SK-N-SH (cell line): ENCODE measurements at regions not wholly inside any gene's neighbourhood (a gene's known extent, or its start where the extent isn't known, plus 50 kb on each side); places are given as distances from the start of the nearest gene placed in this dataset.

ENCODE experiments used
- CTCF ChIP-seq: fragments of 200-600 bp; sonication (generic); IDR thresholded peaks from 2 replicates; pipeline ENCODE4 v1.6.1; 2017; ENCODE audit warnings: antibody characterized with exemption, mild to moderate bottlenecking, moderate library complexity
- EP300 ChIP-seq, 2 experiments: IDR thresholded peaks; 2 replicates each; pipeline versions ENCODE4 v1.4.0 to v1.6.1; 2012; ENCODE audit warnings: borderline replicate concordance in 1 of 2, low read depth in 1 of 2, low read length in 1 of 2
- FOXJ3 ChIP-seq: sonication (generic); formaldehyde crosslinking; IDR thresholded peaks from 2 replicates; pipeline ENCODE4 v1.5.1; 2020; ENCODE audit warnings: mild to moderate bottlenecking, missing genetic modification reagents
- MAX ChIP-seq: IDR thresholded peaks from 2 replicates; pipeline ENCODE4 v1.4.0; 2012; ENCODE audit warnings: low read depth
- POLR2AphosphoS5 ChIP-seq: IDR thresholded peaks from 2 replicates; pipeline ENCODE4 v1.6.1; 2012; ENCODE audit warnings: low read depth, low read length
- REST ChIP-seq: IDR thresholded peaks from 2 replicates; pipeline ENCODE4 v1.6.1; 2012; ENCODE audit warnings: mild to moderate bottlenecking, low read depth, low read length, moderate library complexity
- RXRA ChIP-seq: IDR thresholded peaks from 2 replicates; pipeline ENCODE4 v1.4.0; 2012; ENCODE audit warnings: low read depth, mild to moderate bottlenecking, borderline replicate concordance
- TCF12 ChIP-seq: IDR thresholded peaks from 2 replicates; pipeline ENCODE4 v1.4.0; 2012
- USF1 ChIP-seq: IDR thresholded peaks from 2 replicates; pipeline ENCODE4 v1.4.0; 2012; ENCODE audit warnings: low read depth, borderline replicate concordance
- YY1 ChIP-seq: IDR thresholded peaks from 2 replicates; pipeline ENCODE4 v1.4.0; 2012; ENCODE audit warnings: low read depth, mild to moderate bottlenecking
- ZBTB33 ChIP-seq: IDR thresholded peaks from 2 replicates; pipeline ENCODE4 v1.4.0; 2012; ENCODE audit warnings: low read depth, borderline replicate concordance

- no peak for TF ChIP-seq CTCF
- TF ChIP-seq EP300 (IDR thresholded peaks at IDR 0.05; ENCODE audit: borderline replicate concordance in 1 of 2, low read depth in 1 of 2, low read length in 1 of 2): no peak
- no peak for TF ChIP-seq ZBTB33
- TF ChIP-seq RXRA: no peak
- no peak for TF ChIP-seq MAX
- TF ChIP-seq FOXJ3: no peak
- no peak for TF ChIP-seq REST
- TF ChIP-seq TCF12: no peak
- no peak for TF ChIP-seq USF1
- TF ChIP-seq YY1: no peak
- TF ChIP-seq POLR2AphosphoS5: no peak
These were observed 480.0 kb upstream of the ZEB2 start for GRCh38 chr2:144999936-145000335.
